Mesenchymal stem cell (in vitro differentiated cells and primary cell): ENCODE measurements at regions not wholly inside any gene's neighbourhood (a gene's known extent, or its start where the extent isn't known, plus 50 kb on each side); places are given as distances from the start of the nearest gene placed in this dataset.

ENCODE experiments used
- DNase-seq: peaks from one replicate; pipeline ENCODE4 v3.0.0-alpha.2; 2013
- H2AFZ ChIP-seq: one replicate; pipeline ENCODE4 v1.6.1; 2013; ENCODE audit warnings: low read depth, mild to moderate bottlenecking, control low read depth, inconsistent platforms, low read length, moderate library complexity
- H2AK5ac ChIP-seq: 2 replicates; pipeline ENCODE4 v1.6.1; 2013; ENCODE audit warnings: low read length, moderate library complexity, mild to moderate bottlenecking, inconsistent platforms; ENCODE audit not compliant: severe bottlenecking
- H2BK120ac ChIP-seq: one replicate; pipeline ENCODE4 v1.6.1; 2013; ENCODE audit warnings: low read depth, mild to moderate bottlenecking, inconsistent platforms, low read length, moderate library complexity
- H2BK12ac ChIP-seq, 2 experiments: one replicate each; pipeline ENCODE4 v1.6.1; 2013; ENCODE audit warnings: inconsistent platforms in 2 of 2, low read length in 2 of 2, mild to moderate bottlenecking in 2 of 2, moderate library complexity in 2 of 2, control low read depth in 1 of 2
- H2BK15ac ChIP-seq: one replicate; pipeline ENCODE4 v1.6.1; 2013; ENCODE audit warnings: mild to moderate bottlenecking, low read depth, inconsistent platforms; ENCODE audit not compliant: poor library complexity, severe bottlenecking
- H2BK5ac ChIP-seq: 2 replicates; pipeline ENCODE4 v1.6.1; 2013; ENCODE audit warnings: low read depth, mild to moderate bottlenecking, low read length, control low read depth, inconsistent platforms; ENCODE audit not compliant: poor library complexity, severe bottlenecking
- H3K14ac ChIP-seq, 2 experiments: one replicate each; pipeline ENCODE4 v1.6.1; 2013; ENCODE audit warnings: inconsistent platforms in 2 of 2, low read length in 2 of 2, control low read depth in 1 of 2, mild to moderate bottlenecking in 1 of 2, moderate library complexity in 1 of 2
- H3K18ac ChIP-seq, 2 experiments: one replicate each; pipeline ENCODE4 v1.6.1; 2013; ENCODE audit warnings: inconsistent platforms in 2 of 2, low read length in 2 of 2, control low read depth in 1 of 2, low read depth in 1 of 2, mild to moderate bottlenecking in 1 of 2
- H3K23ac ChIP-seq, 2 experiments: one replicate each; pipeline ENCODE4 v1.6.1; 2013; ENCODE audit warnings: inconsistent platforms in 2 of 2, low read length in 2 of 2, mild to moderate bottlenecking in 2 of 2, moderate library complexity in 2 of 2, control low read depth in 1 of 2
- H3K27ac ChIP-seq: 2 replicates; pipeline ENCODE4 v1.5.1; 2013; ENCODE audit warnings: mild to moderate bottlenecking, moderate library complexity, low read length, control low read depth, inconsistent platforms; ENCODE audit not compliant: poor library complexity, severe bottlenecking
- H3K27me3 ChIP-seq, 2 experiments: 2 replicates each; pipeline versions ENCODE4 v1.6.1 to v1.7.0; 2013; ENCODE audit warnings: low read length in 2 of 2, mild to moderate bottlenecking in 2 of 2, moderate library complexity in 2 of 2, control low read depth in 1 of 2, inconsistent platforms in 1 of 2; ENCODE audit not compliant: control insufficient read depth in 1 of 2, insufficient read depth in 1 of 2
- H3K36me3 ChIP-seq, 2 experiments: 2 replicates each; pipeline versions ENCODE4 v1.6.1 to v1.7.0; 2013; ENCODE audit warnings: low read length in 2 of 2, control low read depth in 1 of 2, inconsistent platforms in 1 of 2, low read depth in 1 of 2, mild to moderate bottlenecking in 1 of 2; ENCODE audit not compliant: insufficient read depth in 2 of 2, control insufficient read depth in 1 of 2
- H3K4ac ChIP-seq, 2 experiments: one replicate each; pipeline ENCODE4 v1.6.1; 2013; ENCODE audit warnings: inconsistent platforms in 2 of 2, low read length in 2 of 2, mild to moderate bottlenecking in 2 of 2, moderate library complexity in 2 of 2, control low read depth in 1 of 2, low read depth in 1 of 2
- H3K4me1 ChIP-seq: 2 replicates; pipeline ENCODE4 v1.6.1; 2013; ENCODE audit warnings: low read depth, low read length, control low read depth; ENCODE audit not compliant: control insufficient read depth, insufficient read depth
- H3K4me2 ChIP-seq: 2 replicates; pipeline ENCODE4 v1.6.1; 2013; ENCODE audit warnings: low read length, mild to moderate bottlenecking, inconsistent platforms; ENCODE audit not compliant: poor library complexity, severe bottlenecking
- H3K4me3 ChIP-seq, 2 experiments: 2 replicates each; pipeline versions ENCODE4 v1.5.1 to v1.7.0; 2013; ENCODE audit warnings: low read length in 2 of 2, mild to moderate bottlenecking in 2 of 2, control low read depth in 1 of 2, low read depth in 1 of 2; ENCODE audit not compliant: insufficient read depth in 1 of 2
- H3K79me1 ChIP-seq: replicated peaks from 2 replicates; pipeline ENCODE4 v1.6.1; 2013; ENCODE audit warnings: mild to moderate bottlenecking, control low read depth, low read length, inconsistent platforms; ENCODE audit not compliant: poor library complexity, severe bottlenecking
- H3K9ac ChIP-seq: 2 replicates; pipeline ENCODE4 v1.7.0; 2013; ENCODE audit warnings: mild to moderate bottlenecking, low read length, moderate library complexity
- H3K9me3 ChIP-seq: 2 replicates; pipeline ENCODE4 v1.7.0; 2013; ENCODE audit warnings: mild to moderate bottlenecking, low read length; ENCODE audit not compliant: control insufficient read depth
- H4K8ac ChIP-seq: one replicate; pipeline ENCODE4 v1.6.1; 2013; ENCODE audit warnings: inconsistent platforms, mild to moderate bottlenecking, low read length, moderate library complexity
- H4K91ac ChIP-seq: one replicate; pipeline ENCODE4 v1.6.1; 2013; ENCODE audit warnings: mild to moderate bottlenecking, low read length, inconsistent platforms
- WGBS: methylation state at CpG from one replicate; pipeline ENCODE4 v1.1.7; 2013; ENCODE audit warnings: mixed read lengths; 5-methylcytosine and 5-hydroxymethylcytosine counted together

DNA sequence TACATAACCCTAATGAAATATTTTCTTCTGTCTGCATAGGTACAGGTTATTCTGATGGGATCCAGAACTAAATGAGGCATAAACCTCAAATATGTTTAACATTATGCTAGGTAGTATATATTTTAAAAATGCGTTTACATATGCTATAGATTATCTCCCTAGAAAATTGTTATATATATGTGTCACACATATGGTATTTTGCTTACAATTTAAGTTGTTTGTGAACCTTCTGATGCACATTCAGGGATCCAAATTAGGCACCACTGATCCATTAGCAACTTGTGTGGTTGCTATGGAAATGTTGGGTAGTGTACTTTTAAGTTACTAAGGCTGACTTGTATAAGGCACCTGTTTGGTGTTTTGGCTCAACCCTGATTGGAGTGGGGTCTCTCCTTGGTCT, 456.7 kb downstream of the AEBP2 start:
- no peaks in the 10 kb centered on the region for H3K27me3 ChIP-seq
- H2AK5ac ChIP-seq, result no peak overlapping the region
- no peak overlapping the region for H2BK120ac ChIP-seq
- no peak overlapping the region for H2BK12ac ChIP-seq
- no peak overlapping the region for H4K91ac ChIP-seq
- H3K9me3 ChIP-seq, result no peaks in the 10 kb centered on the region
- no peak overlapping the region for H3K14ac ChIP-seq
- no peaks in the 10 kb centered on the region for H3K36me3 ChIP-seq
- no peak overlapping the region for H3K9ac ChIP-seq
- no peak overlapping the region for H2BK5ac ChIP-seq
- no peak overlapping the region for H3K4ac ChIP-seq
- DNase-seq, result no peak
- no peak overlapping the region for H3K4me2 ChIP-seq
- WGBS, result no CpG with 5 or more reads among the region's 1 CpG
- H3K18ac ChIP-seq, result no peak overlapping the region
- no peak overlapping the region for H3K23ac ChIP-seq
- H3K4me3 ChIP-seq, result no peak overlapping the region
- H3K79me1 ChIP-seq, result no peaks in the 10 kb centered on the region
- H3K27ac ChIP-seq, result no peak overlapping the region
- no peak overlapping the region for H4K8ac ChIP-seq
- H2AFZ ChIP-seq, result no peak overlapping the region
- H3K4me1 ChIP-seq, result no peaks in the 10 kb centered on the region
- no peak overlapping the region for H2BK15ac ChIP-seq

DNA sequence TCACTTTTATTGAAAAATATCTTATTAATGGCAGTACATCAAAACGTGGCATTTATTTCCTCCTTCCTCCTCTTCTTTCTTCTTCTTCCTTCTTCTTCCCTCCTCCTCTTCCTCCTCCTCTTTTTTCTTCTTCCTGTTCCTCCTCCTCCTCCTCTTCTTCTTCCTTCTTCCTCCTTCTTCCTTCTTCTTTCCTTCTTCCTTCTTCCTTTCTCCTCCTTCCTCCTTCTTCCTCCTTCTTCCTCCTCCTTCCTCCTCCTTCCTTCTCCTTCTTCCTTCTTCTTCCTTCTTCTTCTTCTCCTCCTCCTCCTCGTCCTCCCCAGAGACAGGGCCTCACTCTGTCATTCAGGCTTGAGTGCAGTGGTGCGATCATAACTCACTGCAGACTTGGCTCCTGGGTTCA, 457.2 kb downstream of the AEBP2 start:
- WGBS, result 85% methylated on average over 3 of the region's 3 CpGs
- no peak overlapping the region for H2BK5ac ChIP-seq
- no peaks in the 10 kb centered on the region for H3K9me3 ChIP-seq
- peak overlapping the region in 1 of 2 experiments; percentile 17 for H2BK12ac ChIP-seq
- no peak overlapping the region for H2BK15ac ChIP-seq
- no peak overlapping the region for H3K27ac ChIP-seq
- no peak overlapping the region for H4K91ac ChIP-seq
- no peak overlapping the region for H3K4ac ChIP-seq
- DNase-seq, result no peak
- H3K4me1 ChIP-seq, result no peaks in the 10 kb centered on the region
- no peak overlapping the region for H2BK120ac ChIP-seq
- no peaks in the 10 kb centered on the region for H3K79me1 ChIP-seq
- no peaks in the 10 kb centered on the region for H3K27me3 ChIP-seq
- H3K4me3 ChIP-seq, result no peak overlapping the region
- no peak overlapping the region for H3K18ac ChIP-seq
- no peak overlapping the region for H4K8ac ChIP-seq
- no peak overlapping the region for H3K23ac ChIP-seq
- H2AFZ ChIP-seq, result no peak overlapping the region
- no peaks in the 10 kb centered on the region for H3K36me3 ChIP-seq
- H3K14ac ChIP-seq, result no peak overlapping the region
- H2AK5ac ChIP-seq, result no peak overlapping the region
- H3K4me2 ChIP-seq, result no peak overlapping the region
- no peak overlapping the region for H3K9ac ChIP-seq

- Histone ChIP-seq H3K9ac (no peak overlapping the region), H2BK12ac (no peak overlapping the region), H2BK5ac (no peak overlapping the region), H3K18ac (no peak overlapping the region), H2BK120ac (no peak overlapping the region), H4K8ac (no peak overlapping the region), H2BK15ac (no peak overlapping the region), H3K9me3 (no peaks in the 10 kb centered on the region), H3K36me3 (no peaks in the 10 kb centered on the region), H3K27ac (no peak overlapping the region), H2AFZ (no peak overlapping the region), H3K4me1 (no peaks in the 10 kb centered on the region), H2AK5ac (no peak overlapping the region), H3K14ac (no peak overlapping the region), H4K91ac (no peak overlapping the region), H3K23ac (no peak overlapping the region), H3K79me1 (no peaks in the 10 kb centered on the region), H3K4me3 (no peak overlapping the region), H3K4me2 (no peak overlapping the region), H3K4ac (no peak overlapping the region), H3K27me3 (no peaks in the 10 kb centered on the region)
- 67% methylated on average over 1 of the region's 2 CpGs for WGBS
- no peak for DNase-seq
Measured at GRCh38 chr12:19897900-19898408, 458.7 kb downstream of the AEBP2 start.

DNA sequence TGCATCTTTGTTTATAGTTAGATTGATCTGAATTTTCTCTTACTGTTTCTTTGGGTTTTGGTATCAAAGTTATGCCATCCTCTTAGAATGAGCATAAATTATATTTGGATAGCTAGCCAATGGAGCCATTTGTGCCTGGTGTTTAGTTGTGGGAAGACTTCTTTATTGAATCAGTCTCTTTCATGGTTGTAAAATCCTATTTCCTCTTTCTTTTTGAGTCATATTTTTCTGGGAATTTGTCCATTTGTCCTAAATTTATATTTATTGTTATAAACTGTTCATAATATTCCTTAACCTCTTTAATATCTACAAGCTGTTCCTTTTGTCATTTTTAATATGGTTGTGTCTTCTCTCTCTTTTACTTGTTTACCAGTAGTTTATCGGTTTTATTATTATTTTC, 462.5 kb downstream of the AEBP2 start:
- H3K23ac ChIP-seq, result no peak overlapping the region
- H4K91ac ChIP-seq, result no peak overlapping the region
- no peak overlapping the region for H3K14ac ChIP-seq
- no peaks in the 10 kb centered on the region for H3K4me1 ChIP-seq
- H2BK5ac ChIP-seq, result peak overlapping the region; percentile 31
- H2AFZ ChIP-seq, result no peak overlapping the region
- no peak overlapping the region for H3K27ac ChIP-seq
- no peak overlapping the region for H3K9ac ChIP-seq
- DNase-seq, result no peak
- no peaks in the 10 kb centered on the region for H3K9me3 ChIP-seq
- no peaks in the 10 kb centered on the region for H3K27me3 ChIP-seq
- H3K4ac ChIP-seq, result no peak overlapping the region
- H3K18ac ChIP-seq, result no peak overlapping the region
- no peak overlapping the region for H2AK5ac ChIP-seq
- no peak overlapping the region for H3K4me3 ChIP-seq
- H2BK12ac ChIP-seq, result no peak overlapping the region
- H3K79me1 ChIP-seq, result no peaks in the 10 kb centered on the region
- no peak overlapping the region for H4K8ac ChIP-seq
- H3K4me2 ChIP-seq, result no peak overlapping the region
- no CpG with 5 or more reads among the region's 1 CpG for WGBS
- no peak overlapping the region for H2BK15ac ChIP-seq
- H2BK120ac ChIP-seq, result no peak overlapping the region
- H3K36me3 ChIP-seq, result no peaks in the 10 kb centered on the region
